CD4-positive, alpha-beta T cell treated with Interleukin-21 for 1 hour (primary cell): ENCODE measurements at regions not wholly inside any gene's neighbourhood (a gene's known extent, or its start where the extent isn't known, plus 50 kb on each side); places are given as distances from the start of the nearest gene placed in this dataset.

Experiments
- DNase-seq: peaks from one replicate; pipeline ENCODE4 v3.0.0-alpha.2; 2020

DNA sequence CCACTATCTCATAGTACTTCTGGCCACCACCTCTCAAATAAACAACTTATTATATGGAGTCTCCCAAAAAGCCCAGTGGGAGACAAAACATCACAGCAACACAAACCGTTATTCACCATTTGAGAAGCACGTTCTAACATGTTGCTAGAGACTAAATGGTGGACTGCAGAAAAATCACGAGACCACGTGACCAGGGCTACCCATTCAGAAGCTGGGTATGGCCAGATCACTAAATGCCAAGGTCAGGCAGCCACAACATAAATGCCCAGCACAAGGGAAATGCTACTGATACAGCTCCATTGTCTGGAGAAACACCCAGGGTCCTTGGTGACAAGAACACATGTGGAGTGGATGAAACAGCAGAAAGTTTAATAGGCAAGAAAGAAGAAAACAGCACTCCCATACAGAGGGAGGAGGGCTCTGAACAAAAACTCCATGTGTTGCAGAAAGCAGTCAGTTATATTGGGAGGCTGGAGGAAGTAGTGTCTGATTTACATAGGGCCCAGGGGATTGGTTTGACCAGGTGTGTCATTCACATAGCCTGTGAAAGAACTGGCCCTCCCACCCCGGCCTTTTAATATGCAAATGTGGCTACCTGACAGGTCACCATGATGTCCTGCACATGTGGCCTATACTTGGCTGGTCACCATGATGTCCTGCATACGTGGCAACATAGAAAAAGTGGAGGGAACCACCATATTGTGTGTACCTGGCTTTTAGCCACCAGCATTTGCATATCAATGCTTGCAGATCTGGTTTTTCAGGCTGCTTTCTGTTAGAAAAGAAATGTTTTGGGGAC lies 97.2 kb downstream of the TRIM36 start:
- no peak for DNase-seq

DNA sequence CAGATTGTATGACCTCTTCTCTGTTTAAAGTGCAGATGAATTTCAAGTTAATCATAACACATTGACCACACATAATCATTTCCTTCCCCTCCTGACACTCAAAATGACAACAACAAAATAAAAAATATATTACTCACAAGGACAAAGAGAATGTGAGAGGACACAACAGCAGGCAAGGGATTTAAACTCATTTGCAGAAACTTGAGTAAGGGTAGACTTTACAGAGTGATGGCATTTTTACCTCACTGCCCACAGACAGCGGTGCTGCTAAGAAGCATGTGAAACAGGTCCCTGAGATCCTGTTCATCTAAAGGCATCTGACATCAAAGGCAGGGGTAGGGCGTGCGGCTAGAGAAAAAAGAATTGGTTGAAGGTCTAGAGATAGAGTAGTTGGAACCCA lies 99.0 kb downstream of the TRIM36 start:
- no peak for DNase-seq

DNA sequence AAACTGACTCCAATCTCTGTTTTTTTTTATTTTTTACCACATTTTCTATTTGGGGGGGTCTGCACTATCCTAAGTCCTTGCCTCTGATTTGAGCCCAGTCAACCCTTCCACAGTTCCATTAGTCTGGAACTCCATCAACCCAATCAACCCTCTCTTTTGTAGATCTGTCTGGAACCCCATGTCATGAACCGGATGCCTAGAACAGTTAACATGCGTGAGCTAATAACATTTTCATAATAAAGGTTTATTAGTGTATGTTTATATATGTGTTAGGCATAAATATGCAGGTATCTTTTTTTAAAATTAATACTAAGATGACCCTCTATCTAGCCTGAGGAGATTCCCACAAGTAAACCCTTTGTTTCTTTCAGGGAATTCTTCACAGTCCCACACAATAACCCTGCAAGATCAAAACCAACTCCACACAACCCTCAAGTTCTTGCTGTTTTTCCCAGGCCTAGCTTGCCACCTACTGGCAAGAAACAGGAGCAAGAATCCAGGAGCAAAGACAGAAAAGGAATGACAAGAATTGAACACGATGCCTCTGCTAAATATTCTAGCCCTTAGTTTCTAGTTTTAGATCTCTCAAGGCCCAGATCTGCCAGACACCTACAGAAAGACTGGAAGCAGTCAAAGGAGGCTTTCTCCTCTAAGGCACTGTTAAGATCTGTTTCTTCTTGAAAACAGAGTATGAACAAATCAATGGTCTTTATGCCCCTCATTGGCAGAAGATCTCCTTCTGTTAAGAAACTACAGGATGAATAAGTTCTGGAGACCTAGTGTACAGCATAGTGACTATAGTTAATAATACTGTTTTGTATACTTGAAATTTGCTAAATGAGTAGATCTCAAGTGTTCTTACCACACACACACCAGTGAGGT lies 100.4 kb downstream of the TRIM36 start:
- DNase-seq, result peak; percentile 6

DNA sequence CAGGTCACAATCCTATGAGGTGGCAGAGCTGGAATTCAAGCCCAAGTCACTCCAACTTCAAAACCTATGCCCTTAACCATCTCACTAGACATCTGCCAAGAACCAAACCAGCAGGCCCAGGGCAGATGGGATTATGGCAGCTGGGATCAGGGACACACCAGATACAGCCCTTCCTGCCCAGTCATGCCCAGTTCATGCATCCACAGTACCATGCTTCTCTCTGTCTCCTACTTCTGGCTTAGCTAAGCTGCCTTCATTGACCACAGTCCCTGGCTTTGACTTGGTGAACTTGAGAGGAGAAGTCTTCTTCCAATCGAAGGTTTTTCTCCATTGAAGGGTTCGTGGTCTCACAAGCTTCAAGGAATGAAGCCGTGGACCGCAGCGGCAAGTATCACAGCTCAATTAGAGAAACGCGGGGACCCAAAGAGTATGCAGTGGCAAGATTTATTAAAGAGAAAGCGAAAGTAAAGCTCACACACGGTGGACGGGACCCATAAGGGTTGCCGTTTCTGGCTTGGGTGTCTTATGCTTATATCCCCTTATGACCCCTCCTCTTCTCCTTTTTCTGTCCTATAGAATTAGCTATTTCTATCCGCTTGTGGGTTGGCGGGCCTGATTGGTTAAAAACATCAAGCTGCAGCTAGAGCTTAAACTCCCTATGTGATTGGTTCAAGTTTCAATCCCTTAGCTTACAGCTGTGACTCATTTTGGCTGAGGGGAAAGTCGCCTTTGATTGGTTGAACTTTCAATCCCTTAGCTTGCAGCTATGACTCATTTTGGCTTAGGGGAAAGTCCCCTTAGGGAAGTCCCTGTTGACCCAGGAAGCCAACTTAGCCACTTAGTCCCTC lies 101.2 kb downstream of the TRIM36 start:
- peak; percentile 57 for DNase-seq

DNA sequence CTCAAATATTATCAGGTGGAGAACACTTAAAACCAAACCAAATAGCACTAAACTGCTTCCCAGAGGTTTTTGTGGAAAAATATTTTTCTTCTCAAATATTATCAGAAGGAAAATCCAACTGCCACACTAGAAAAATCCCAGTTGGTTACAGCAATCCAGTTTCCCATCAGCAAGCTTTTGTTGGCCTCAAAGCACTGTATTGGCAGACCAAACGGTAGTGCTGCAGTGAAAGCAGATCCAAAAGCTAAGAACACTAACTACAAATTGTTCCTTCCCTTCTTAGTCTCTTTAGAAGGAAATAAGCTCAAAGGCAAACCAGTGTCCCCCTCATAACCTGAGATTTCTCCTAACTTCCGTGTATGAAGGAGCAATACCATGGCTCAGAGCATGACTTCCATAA lies 105.3 kb downstream of the TRIM36 start:
- DNase-seq, result no peak

DNA sequence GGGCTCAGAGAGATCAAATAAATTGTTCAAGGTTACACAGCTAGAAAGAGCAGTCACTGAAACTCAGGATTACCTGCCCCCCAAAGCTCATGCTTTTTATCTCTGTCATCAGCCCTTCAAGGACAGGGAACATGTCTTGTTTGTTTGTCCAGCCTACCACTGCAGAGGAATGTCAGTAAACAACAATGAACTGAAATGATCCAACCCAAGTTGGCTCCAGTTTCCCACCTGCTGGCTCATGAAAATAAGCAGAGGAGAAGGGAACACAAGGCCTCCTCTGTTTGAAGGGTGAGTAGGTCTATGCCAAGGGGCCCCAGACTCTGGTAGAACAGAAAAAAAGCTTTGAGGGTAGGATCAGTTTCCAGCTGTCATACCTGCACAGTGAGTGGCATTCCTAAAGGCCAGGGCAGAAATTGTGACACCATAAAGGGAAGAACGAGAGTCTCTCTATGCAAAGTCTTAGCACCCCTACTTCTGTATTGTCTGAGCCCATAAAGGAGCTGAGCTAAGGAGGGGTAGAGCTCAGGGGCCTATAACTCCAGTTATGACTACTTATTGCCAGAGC lies 115.2 kb downstream of the TRIM36 start:
- DNase-seq, result no peak

DNA sequence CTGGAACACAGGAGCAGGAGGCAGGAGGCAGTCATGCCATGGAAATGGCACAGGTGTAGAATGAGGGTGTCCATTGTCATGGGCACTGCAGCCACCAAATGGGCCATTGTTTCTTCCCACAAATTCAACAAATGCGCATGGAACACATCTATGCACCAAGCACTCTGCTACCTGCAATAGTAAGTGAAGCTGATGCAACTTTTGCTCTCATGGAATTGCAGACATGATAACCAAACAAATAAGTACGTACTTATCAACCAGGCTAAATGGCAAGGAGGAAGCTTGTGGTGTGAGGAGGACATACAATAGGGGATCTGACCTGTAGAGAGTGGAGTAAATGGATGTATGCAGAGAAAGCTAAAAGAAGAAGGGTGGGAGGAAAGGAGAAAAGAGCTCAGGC lies 116.8 kb downstream of the TRIM36 start:
- no peak for DNase-seq

DNA sequence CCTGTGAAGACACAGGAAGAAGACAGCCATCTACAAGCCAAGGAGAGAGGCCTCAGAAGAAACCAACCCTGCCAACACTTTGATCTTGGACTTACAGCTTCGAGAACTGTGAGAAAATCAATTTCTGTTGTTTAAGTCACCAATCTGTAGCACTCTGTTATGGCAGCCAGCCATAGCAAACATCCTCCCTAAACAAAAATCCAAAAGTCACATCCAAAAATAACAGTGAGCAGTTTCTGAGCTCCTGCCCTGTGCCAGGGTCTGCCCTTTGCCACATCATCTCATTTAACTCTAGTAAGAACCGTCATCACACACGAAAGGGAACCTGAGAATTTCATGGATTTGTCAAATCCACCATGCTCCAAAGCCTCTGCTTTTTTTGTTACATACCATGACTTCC lies 118.8 kb downstream of the TRIM36 start:
- DNase-seq, result no peak

DNA sequence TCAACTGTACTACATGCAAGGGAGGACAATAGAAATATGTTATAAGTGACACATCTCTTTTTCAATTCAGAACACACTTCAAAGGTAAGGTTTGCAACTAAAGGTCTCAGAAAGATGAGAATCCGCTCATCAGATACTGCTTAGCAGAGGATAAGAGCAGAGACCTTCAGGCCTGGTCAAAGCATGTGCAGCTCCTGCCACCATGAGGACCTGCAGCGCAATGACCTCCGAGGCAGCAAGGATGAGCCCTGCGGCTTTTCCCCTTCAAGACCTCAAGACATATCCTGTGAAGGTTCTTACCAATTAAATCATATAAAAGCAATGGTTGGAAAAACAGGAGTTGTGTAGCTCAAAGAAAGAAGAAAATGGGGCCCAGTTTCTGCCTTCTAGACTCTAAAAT lies 135.8 kb downstream of the TRIM36 start:
- no peak for DNase-seq

DNA sequence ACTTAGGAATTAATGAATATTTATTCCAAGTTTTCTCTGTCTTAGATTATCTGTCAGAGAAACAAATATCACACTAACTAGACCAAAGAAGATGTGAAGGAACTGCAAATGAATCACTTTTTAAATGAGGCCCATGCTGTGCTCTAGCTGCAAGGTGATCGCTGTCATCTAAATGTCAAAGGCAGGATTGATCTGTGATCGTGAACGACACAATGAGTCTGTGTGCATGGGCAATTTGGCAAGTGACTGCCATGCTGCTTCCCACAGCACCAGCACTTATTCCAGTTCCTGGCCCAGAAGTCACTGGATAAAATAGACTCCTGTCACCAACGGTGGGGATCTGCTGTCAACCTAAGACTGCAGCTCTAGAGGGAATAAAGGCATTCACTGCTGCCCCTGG lies 141.2 kb downstream of the TRIM36 start:
- no peak for DNase-seq

DNA sequence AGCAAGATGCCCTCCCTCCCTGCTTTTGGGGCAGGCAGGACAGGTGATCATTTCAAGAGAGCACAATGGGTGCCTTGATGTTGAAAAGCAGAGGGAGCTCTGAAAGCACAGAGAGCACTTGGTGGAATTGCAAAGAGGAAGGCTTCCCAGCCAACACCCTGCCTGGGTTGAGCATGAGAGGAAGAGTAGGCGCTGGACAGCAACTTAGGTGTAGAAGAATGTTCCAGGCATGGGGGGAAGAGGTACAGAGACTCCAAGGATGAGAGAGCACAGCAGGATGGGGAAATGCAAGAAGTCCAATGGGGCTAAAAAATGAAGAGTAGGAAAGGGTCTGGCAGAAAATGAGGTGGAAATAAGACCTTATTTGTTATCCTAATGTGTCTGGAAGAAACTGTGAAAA lies 144.8 kb downstream of the TRIM36 start:
- DNase-seq, result no peak

DNA sequence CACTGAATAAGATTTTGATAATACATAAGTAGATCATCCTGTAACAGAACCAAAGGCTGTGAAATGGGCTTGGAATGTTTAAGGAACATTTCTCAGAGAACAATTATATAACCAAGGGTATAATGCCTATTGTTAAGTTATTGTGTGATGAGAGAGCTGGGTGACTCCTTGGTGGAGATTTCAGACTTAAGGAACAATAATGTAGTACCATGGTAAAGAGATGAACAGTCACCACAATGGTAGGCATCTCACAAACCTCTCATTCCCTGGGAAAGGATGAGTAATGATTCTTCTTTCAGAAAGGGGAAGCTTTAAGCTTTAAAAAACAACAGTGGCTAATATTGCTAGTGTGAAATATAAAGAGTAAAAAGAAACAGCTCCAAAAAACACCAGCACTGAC lies 147.4 kb downstream of the TRIM36 start:
- DNase-seq, result no peak

DNA sequence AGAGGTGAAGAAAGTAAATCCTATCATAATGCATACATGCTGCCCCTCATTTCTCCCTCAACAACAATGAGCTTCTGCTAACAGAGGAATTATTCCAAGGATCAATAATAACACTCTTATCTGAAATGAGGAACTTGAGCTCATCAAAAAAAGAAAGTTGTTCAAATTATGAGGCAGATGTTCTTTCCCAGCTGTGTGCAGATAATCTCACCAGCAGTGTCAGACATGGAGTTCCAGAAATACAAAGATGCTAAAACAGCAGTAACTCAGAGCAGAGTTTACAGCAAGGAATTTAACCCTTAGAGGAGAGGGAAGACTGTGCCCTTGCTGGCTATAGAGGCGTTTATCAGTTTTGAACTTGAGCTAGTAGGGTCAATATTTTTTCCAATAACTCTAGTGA lies 153.1 kb downstream of the TRIM36 start:
- no peak for DNase-seq

DNA sequence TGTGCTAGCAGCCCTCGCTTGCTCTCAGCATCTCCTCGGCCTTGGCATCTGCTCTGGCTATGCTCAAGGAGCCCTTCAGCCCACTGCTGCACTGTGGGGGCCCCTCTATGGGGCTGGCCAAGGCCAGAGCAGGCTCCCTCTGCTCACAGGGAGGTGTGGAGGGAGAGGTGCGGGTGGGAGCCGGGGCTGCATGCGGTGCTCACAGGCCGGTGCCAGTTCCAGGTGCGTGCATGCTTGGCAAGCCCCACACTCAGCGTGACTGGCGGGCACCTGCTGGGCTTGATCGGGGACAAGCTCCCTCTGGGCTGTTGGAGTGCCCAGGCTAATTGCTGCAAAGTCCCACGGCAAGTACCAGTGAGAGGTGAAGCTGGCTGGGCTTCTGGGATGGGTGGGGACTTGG lies 170.5 kb downstream of the TRIM36 start:
- no peak for DNase-seq

DNA sequence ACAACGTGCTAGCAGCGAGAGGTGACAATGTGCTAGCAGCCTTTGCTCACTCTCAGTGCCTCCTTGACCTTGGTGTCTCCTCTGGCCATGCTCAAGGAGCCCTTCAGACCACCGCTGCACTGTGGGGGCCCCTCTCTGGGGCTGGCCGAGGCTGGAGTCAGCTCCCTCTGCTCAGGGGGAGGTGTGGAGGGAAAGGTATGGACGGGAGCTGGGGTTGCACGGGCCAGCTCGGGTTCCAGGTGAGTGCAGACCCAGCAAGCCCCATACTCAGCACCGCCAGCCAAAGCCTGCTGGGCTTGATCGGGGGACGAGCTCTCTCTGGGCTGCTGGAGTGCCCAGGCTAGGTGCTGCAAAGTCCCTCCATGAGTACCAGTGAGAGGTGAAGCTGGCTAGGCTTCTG lies 180.2 kb downstream of the TRIM36 start:
- DNase-seq, result no peak

DNA sequence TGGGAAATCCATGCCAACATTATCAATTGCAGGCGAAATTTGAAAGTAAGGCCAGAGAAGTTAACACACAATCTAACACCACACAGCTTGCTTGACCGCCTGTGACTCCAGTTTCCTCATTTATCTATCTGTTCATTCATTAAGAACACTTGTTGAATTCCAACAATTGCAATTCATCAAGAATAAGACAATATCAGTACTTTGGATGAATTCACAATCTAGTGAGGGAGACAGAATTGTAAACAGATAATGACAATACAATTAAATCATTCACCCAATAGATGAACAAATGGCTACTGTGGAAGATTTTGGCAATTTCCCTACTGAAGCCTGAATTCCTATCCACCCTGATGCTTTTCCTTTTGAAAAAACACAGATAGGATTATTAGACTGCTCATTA lies 181.6 kb downstream of the TRIM36 start:
- DNase-seq, result no peak

DNA sequence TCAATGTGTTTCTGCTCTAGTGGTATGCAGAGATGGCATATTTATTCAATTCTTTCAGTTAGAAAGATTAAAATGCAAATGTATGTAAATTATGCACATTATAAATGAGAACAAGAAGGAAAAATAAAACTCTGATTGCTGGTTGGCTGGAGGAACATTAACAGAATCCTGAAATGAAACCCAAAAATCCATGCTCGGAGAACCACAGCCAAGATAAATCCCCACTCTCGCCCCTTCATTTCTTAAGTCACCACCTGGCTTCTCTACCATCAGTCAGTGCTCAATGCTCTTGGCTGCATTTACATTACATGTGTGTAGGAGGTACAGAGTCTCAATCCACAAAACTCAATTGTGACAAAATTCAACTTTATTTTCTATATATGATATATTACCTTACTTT lies 184.9 kb downstream of the TRIM36 start:
- DNase-seq, result no peak

DNA sequence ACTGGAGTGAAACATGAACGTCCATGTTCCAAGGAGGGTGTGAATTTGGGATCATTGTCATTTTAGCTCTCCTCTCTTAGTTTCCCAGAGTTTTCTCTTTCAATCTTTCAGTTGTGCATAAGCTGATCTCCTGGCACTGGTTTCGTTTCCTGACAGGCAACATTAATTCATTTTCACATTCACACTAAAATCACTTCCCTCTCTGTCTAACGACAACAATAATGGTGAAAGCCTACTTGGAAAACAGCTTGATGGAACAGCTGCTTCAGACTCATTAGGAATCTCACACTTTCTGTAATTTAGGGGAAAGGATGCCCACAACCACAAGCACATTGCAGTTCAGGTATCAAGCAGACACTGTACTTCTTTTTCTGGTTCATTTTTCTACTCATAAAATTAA lies 188.6 kb downstream of the TRIM36 start:
- no peak for DNase-seq

DNA sequence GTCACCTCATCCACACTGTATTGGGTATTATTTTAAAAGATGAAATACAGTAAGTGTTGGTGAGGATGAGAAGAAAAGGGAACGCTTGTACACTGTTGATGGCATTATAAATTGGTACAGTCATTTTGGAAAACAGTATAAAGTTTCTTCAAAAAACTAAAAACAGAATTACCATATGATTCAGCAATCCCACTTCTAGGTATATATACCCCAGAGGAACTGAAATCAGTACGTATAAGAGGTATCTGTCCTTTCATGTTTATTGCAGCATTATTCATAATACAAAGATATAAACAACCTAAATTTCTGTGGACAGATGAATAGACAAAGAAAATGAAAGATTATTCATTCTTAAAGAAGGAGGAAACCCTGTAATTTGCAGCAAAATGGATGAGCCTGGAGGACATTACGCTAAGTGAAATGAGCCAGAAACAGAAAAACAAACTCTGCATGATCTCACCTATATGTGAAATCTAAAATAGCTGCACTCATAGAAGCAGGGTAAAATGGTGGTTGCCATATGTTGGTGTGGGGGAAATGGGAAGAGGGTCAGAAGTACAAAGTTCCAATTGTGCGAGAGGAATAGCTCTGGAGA lies 191.6 kb downstream of the TRIM36 start:
- DNase-seq, result no peak

DNA sequence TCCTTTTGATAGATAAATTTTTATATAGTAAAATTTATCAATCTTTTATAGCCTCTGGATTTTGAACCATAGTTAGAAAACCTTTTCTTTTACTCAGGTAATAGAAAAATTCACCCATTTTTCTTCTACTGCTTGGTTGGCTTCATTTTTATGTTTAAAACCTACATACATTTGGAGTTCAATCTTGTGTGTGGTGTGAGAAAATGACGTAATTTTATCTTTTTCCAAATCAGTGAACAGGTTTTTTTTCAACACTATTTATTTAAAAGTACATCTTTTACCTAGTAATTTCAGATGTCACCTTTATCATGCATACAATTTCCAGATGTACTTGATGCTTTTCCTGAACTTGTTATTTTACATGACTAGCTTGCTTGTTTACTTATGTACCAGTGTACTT lies 200.2 kb downstream of the TRIM36 start:
- DNase-seq, result no peak

DNA sequence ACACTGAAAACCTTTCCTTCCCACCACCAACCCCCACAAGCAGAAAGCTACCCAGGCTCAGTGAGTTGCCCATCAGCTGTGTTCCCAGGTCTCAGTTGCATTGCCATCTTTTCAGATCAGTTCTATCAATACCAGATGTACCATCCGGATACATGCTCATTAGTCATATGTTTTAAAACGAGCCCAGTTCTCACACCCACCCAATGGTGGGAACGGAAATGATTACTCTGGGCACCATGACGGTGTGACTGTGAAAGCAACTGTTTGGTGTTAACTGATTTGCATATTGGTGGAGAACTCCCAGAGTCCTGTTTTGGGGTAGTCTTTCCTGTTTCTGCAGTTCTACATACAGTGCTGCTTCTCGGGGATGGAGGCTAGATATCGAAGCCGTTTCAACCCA lies 212.3 kb downstream of the TRIM36 start:
- DNase-seq, result no peak

DNA sequence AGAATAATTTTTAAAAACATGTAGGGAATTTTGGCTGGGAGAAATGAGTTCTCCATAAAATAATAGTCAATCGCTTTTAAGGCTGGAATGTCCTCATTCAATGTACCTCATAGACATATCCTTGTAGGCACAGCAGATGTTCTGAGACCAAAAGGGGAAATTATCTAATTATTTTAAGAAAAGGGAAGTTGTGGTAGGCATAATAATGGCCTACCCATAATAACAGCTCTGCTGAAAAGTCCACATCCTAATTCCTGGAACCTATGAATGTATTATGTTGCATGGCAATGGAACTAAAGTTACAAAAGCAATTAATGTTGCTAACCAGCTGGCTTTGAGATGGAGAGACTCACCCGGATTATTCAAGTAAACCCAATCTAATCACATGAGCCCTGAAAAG lies 216.1 kb downstream of the TRIM36 start:
- no peak for DNase-seq

DNA sequence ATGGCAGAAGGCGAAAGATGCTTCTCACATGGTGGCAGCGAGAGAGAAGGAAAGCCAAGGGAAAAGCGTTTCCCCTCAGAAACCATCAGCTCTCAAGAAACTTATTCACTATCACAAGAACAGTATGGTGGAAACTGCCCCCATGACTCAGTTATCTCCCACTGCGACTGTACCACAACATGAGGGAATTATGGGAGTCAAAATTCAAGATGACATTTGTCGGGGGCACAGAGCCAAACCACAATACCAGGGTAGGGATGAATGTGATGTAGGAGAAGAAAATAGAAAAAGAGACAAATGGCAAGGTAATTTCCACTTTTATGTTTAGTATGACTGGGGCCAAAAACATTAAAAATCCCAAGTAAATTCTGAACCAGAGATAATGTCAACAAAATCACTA lies 216.8 kb downstream of the TRIM36 start:
- DNase-seq, result no peak
